Keratinocyte (primary cell): ENCODE measurements at regions not wholly inside any gene's neighbourhood (a gene's known extent, or its start where the extent isn't known, plus 50 kb on each side); places are given as distances from the start of the nearest gene placed in this dataset.
"Not testable (repeated sequence)": the region's sequence is repeated elsewhere in the genome, so short reads cannot be mapped to it uniquely, and the experiment has no call there.

Experiments
- DNase-seq: peaks from one replicate; pipeline ENCODE4 v3.0.0-alpha.2; 2011; ENCODE audit warnings: low read depth, missing footprints, low spot score
- FAIRE-seq: peaks from 2 replicates; lab custom pipeline; 2011; peaks lifted over from hg19 to GRCh38; lab: Jason Lieb, UNC
- H2AFZ ChIP-seq: 2 replicates; pipeline ENCODE4 v1.6.0; 2012; ENCODE audit warnings: low read length, control low read depth, inconsistent platforms; ENCODE audit not compliant: control insufficient read depth
- H3K27ac ChIP-seq: 2 replicates; pipeline ENCODE4 v1.5.1; 2011; ENCODE audit warnings: low read length; ENCODE audit not compliant: control insufficient read depth, insufficient read depth
- H3K27me3 ChIP-seq: 3 replicates; pipeline ENCODE4 v1.6.0; 2011; ENCODE audit warnings: low read length; ENCODE audit not compliant: control insufficient read depth, insufficient read depth; ENCODE audit errors: extremely low read depth
- H3K36me3 ChIP-seq, 2 experiments: 2 replicates in 1 of 2; 3 replicates in 1 of 2; pipeline ENCODE4 v1.5.1; 2011; ENCODE audit warnings: low read length in 2 of 2, mild to moderate bottlenecking in 1 of 2; ENCODE audit not compliant: control insufficient read depth in 2 of 2, insufficient read depth in 2 of 2; ENCODE audit errors: extremely low read depth in 1 of 2
- H3K4me1 ChIP-seq: 3 replicates; pipeline ENCODE4 v1.5.1; 2011; ENCODE audit warnings: low read length; ENCODE audit not compliant: control insufficient read depth, insufficient read depth; ENCODE audit errors: extremely low read depth
- H3K4me2 ChIP-seq: 3 replicates; pipeline ENCODE4 v1.6.0; 2011; ENCODE audit warnings: low read depth, low read length; ENCODE audit not compliant: control insufficient read depth, insufficient read depth; ENCODE audit errors: extremely low read depth
- H3K4me3 ChIP-seq, 3 experiments: fragments of 200-600 bp in 1 of 3; sonication (generic) in 1 of 3; 2 replicates in 2 of 3; 3 replicates in 1 of 3; pipeline ENCODE4 v1.5.1; 2011 to 2016; ENCODE audit warnings: low read length in 3 of 3, mild to moderate bottlenecking in 3 of 3, control low read depth in 2 of 3, inconsistent platforms in 1 of 3, low read depth in 1 of 3, mixed read lengths in 1 of 3, mixed run types in 1 of 3, moderate library complexity in 1 of 3; ENCODE audit not compliant: control insufficient read depth in 2 of 3, insufficient read depth in 2 of 3; ENCODE audit errors: extremely low read depth in 1 of 3
- H3K79me2 ChIP-seq: 2 replicates; pipeline ENCODE4 v1.6.0; 2012; ENCODE audit warnings: low read length; ENCODE audit not compliant: control insufficient read depth, insufficient read depth
- H3K9ac ChIP-seq: 3 replicates; pipeline ENCODE4 v1.6.0; 2011; ENCODE audit warnings: low read length; ENCODE audit not compliant: control insufficient read depth, insufficient read depth; ENCODE audit errors: extremely low read depth
- H3K9me1 ChIP-seq: 3 replicates; pipeline ENCODE4 v1.6.0; 2011; ENCODE audit warnings: low read length; ENCODE audit not compliant: control insufficient read depth, insufficient read depth; ENCODE audit errors: extremely low read depth
- H3K9me3 ChIP-seq: 2 replicates; pipeline ENCODE4 v1.5.1; 2012; ENCODE audit warnings: low read depth, low read length; ENCODE audit not compliant: control insufficient read depth
- H4K20me1 ChIP-seq: 3 replicates; pipeline ENCODE4 v1.6.0; 2011; ENCODE audit warnings: low read length; ENCODE audit not compliant: control insufficient read depth, insufficient read depth; ENCODE audit errors: extremely low read depth
- CTCF ChIP-seq, 3 experiments: IDR thresholded peaks in 1 of 3; conservative IDR thresholded peaks in 1 of 3; optimal IDR thresholded peaks in 1 of 3; 2 replicates in 2 of 3; 3 replicates in 1 of 3; pipeline versions ENCODE3 to v1.5.1; 2011; ENCODE audit warnings: low read length in 3 of 3, mild to moderate bottlenecking in 3 of 3, moderate library complexity in 2 of 3, control low read depth in 1 of 3, inconsistent platforms in 1 of 3; ENCODE audit not compliant: insufficient read depth in 2 of 3; ENCODE audit errors: extremely low read depth in 1 of 3
- EZH2 ChIP-seq: IDR thresholded peaks from one replicate; pipeline ENCODE4 v1.6.1; 2012; ENCODE audit warnings: inconsistent platforms, mild to moderate bottlenecking, low read length, moderate library complexity
- dilution Hi-C: fragments of 300-500 bp; cut with MboI; formaldehyde crosslinking; loops from one replicate; pipeline ENCODE4 v1.7.0; 2020; ENCODE audit warnings: low sequenced_read_pairs; ENCODE audit not compliant: extremely low pct_ligation_motif_present

GRCh38 chr7:79636849-79637248, 183.4 kb upstream of the MAGI2 start:
- no peak for DNase-seq
- no peak for FAIRE-seq
- no peak overlapping the region for H2AFZ ChIP-seq

GRCh38 chr7:79625921-79626320, 172.5 kb upstream of the MAGI2 start:
- H3K4me3 ChIP-seq, H3K27ac ChIP-seq, H3K36me3 ChIP-seq, H3K9me1 ChIP-seq, H3K9ac ChIP-seq, H2AFZ ChIP-seq, H3K4me2 ChIP-seq, DNase-seq, H3K4me1 ChIP-seq, H3K9me3 ChIP-seq, FAIRE-seq, dilution Hi-C loops, H4K20me1 ChIP-seq, H3K27me3 ChIP-seq, H3K79me2 ChIP-seq: not testable (repeated sequence)

More at GRCh38 chr7:79636849-79637248, 183.4 kb upstream of the MAGI2 start:
- Histone ChIP-seq H3K9me1 (no peaks in the 10 kb centered on the region), H3K9ac (no peak overlapping the region), H4K20me1 (no peaks in the 10 kb centered on the region), H3K79me2 (no peaks in the 10 kb centered on the region), H3K27ac (no peak overlapping the region), H3K27me3 (no peaks in the 10 kb centered on the region), H3K4me3 (no peak overlapping the region), H3K36me3 (no peaks in the 10 kb centered on the region), H3K4me1 (no peaks in the 10 kb centered on the region), H3K9me3 (no peaks in the 10 kb centered on the region), H3K4me2 (no peak overlapping the region)
- TF ChIP-seq EZH2 (no peak), CTCF (optimal IDR thresholded peaks at IDR 0.05 in 1 of 3, IDR thresholded peaks at IDR 0.05 in 1 of 3, conservative IDR thresholded peaks at IDR 0.05 in 1 of 3; ENCODE audit: extremely low read depth in 1 of 3, insufficient read depth in 2 of 3, low read length in 3 of 3) (no peak)
- dilution Hi-C loops, result no loop called here

GRCh38 chr7:79624336-79624735, 170.9 kb upstream of the MAGI2 start:
- no peak overlapping the region for H3K4me2 ChIP-seq
- no peaks in the 10 kb centered on the region for H3K9me1 ChIP-seq
- no peaks in the 10 kb centered on the region for H3K9me3 ChIP-seq
- H3K4me1 ChIP-seq, result no peaks in the 10 kb centered on the region
- H3K9ac ChIP-seq, result no peak overlapping the region
- no peaks in the 10 kb centered on the region for H3K27me3 ChIP-seq
- no peaks in the 10 kb centered on the region for H3K79me2 ChIP-seq
- H3K4me3 ChIP-seq, result no peak overlapping the region
- H3K36me3 ChIP-seq, result no peaks in the 10 kb centered on the region
- no peaks in the 10 kb centered on the region for H4K20me1 ChIP-seq
- dilution Hi-C loops, result no loop called here
- H3K27ac ChIP-seq, result no peak overlapping the region
- FAIRE-seq, result no peak
- TF ChIP-seq CTCF (optimal IDR thresholded peaks at IDR 0.05 in 1 of 3, IDR thresholded peaks at IDR 0.05 in 1 of 3, conservative IDR thresholded peaks at IDR 0.05 in 1 of 3; ENCODE audit: extremely low read depth in 1 of 3, insufficient read depth in 2 of 3, low read length in 3 of 3) (no peak), EZH2 (no peak)
- DNase-seq, result peak; percentile 4
- no peak overlapping the region for H2AFZ ChIP-seq
